Glutamatergic neuron (in vitro differentiated cells): ENCODE measurements at regions not wholly inside any gene's neighbourhood (a gene's known extent, or its start where the extent isn't known, plus 50 kb on each side); places are given as distances from the start of the nearest gene placed in this dataset.

ENCODE experiments used
- DNase-seq: peaks from one replicate; pipeline ENCODE4 v3.0.0; 2022
- H3K27ac Mint-ChIP-seq: one replicate; pipeline ENCODE4 v1.8.0; 2020; ENCODE audit warnings: mild to moderate bottlenecking, mixed read lengths, inconsistent platforms; ENCODE audit not compliant: unreplicated experiment
- H3K27me3 Mint-ChIP-seq: one replicate; pipeline ENCODE4 v1.8.0; 2020; ENCODE audit warnings: mild to moderate bottlenecking, moderate library complexity, mixed read lengths, inconsistent platforms; ENCODE audit not compliant: unreplicated experiment
- H3K36me3 Mint-ChIP-seq: one replicate; pipeline ENCODE4 v1.8.0; 2020; ENCODE audit warnings: mild to moderate bottlenecking, mixed read lengths, inconsistent platforms; ENCODE audit not compliant: unreplicated experiment
- H3K4me1 Mint-ChIP-seq: one replicate; pipeline ENCODE4 v1.8.0; 2020; ENCODE audit warnings: mild to moderate bottlenecking, low read depth, mixed read lengths, inconsistent platforms; ENCODE audit not compliant: unreplicated experiment
- H3K4me3 Mint-ChIP-seq: one replicate; pipeline ENCODE4 v1.8.0; 2020; ENCODE audit warnings: mild to moderate bottlenecking, mixed read lengths, inconsistent platforms; ENCODE audit not compliant: unreplicated experiment
- H3K9me3 Mint-ChIP-seq: one replicate; pipeline ENCODE4 v1.8.0; 2020; ENCODE audit warnings: mild to moderate bottlenecking, moderate library complexity, mixed read lengths, inconsistent platforms; ENCODE audit not compliant: unreplicated experiment
- TF ChIP-seq, protein P1 (sequence below): fragments of 200-600 bp; sonication (generic); IDR thresholded peaks from one replicate; pipeline ENCODE4 v1.5.0; 2021; ENCODE audit not compliant: partially characterized antibody, unreplicated experiment

DNA sequence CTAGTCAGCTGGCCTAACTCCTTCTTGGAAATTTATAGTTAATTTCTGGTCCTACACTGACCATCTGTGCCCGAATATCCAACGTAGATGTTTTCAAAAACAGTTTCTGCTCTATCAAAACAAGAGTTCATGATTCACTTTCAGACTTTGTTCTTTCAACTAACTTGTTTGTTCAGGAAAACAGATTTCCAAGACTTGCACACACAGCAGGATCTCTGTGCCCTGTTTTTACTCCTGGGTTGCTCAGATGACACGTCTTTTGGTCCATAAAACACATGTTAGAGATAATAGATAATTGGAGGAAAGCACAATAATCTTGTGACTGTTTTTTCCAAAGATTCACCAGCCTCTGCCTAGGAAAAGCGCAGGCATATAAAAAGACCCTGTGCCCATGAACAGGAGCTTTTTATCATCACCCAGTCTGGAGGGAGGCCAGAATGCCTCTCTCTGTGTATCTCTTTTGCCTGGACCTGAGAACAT, 218.0 kb downstream of the IRS2 start:
- DNase-seq = no peak
- TF ChIP-seq, protein P1, sequence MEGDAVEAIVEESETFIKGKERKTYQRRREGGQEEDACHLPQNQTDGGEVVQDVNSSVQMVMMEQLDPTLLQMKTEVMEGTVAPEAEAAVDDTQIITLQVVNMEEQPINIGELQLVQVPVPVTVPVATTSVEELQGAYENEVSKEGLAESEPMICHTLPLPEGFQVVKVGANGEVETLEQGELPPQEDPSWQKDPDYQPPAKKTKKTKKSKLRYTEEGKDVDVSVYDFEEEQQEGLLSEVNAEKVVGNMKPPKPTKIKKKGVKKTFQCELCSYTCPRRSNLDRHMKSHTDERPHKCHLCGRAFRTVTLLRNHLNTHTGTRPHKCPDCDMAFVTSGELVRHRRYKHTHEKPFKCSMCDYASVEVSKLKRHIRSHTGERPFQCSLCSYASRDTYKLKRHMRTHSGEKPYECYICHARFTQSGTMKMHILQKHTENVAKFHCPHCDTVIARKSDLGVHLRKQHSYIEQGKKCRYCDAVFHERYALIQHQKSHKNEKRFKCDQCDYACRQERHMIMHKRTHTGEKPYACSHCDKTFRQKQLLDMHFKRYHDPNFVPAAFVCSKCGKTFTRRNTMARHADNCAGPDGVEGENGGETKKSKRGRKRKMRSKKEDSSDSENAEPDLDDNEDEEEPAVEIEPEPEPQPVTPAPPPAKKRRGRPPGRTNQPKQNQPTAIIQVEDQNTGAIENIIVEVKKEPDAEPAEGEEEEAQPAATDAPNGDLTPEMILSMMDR = no peak
- no peaks in the 10 kb centered on the region for H3K9me3 Mint-ChIP-seq
- H3K36me3 Mint-ChIP-seq = no peaks in the 10 kb centered on the region
- no peak overlapping the region for H3K27ac Mint-ChIP-seq
- H3K27me3 Mint-ChIP-seq = peaks cover 4% of the 10 kb centered on the region
- H3K4me3 Mint-ChIP-seq = no peak overlapping the region
- no peaks in the 10 kb centered on the region for H3K4me1 Mint-ChIP-seq

DNA sequence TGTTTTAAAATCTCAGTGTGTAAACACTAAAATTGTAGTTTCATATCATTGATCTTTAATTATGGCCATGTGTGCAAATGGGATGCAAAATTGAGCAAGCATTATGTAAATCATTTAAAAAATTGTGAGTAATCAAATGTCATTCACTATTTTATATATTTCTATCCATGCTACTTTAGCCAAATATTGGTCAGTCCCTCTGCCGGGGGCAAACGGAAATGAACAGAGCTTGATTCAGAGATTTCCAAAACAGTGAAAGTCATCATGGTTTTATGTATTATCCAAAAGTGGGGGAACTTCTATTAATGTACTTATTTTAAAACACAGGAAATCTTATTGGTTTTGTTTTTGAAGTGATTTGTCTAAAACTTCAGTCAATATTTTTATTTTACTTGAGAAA, 219.1 kb downstream of the IRS2 start:
- H3K9me3 Mint-ChIP-seq = no peaks in the 10 kb centered on the region
- H3K27ac Mint-ChIP-seq = no peak overlapping the region
- H3K4me1 Mint-ChIP-seq = no peaks in the 10 kb centered on the region
- no peak for DNase-seq
- no peaks in the 10 kb centered on the region for H3K36me3 Mint-ChIP-seq
- H3K27me3 Mint-ChIP-seq = peaks cover 4% of the 10 kb centered on the region
- H3K4me3 Mint-ChIP-seq = no peak overlapping the region
- TF ChIP-seq, protein P1 = no peak

DNA sequence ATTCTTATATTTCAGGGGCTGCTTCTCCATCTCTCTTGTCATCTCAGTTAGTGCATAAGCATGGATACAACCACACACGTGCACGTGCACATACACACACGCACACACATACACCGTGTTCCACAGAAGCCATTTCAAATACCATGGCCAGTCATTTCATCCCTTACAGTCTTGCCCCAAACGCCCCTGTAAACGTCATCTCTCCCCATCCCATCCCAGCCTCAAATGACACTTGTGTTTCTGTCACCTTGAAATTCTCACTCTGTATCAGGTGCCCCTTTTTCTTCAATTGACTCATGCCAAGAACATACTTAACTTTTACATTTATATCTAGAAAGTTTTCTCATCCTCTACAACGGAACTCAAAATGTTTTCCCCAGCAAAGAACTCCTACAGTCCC, 220.5 kb downstream of the IRS2 start:
- no peaks in the 10 kb centered on the region for H3K36me3 Mint-ChIP-seq
- H3K27ac Mint-ChIP-seq = no peak overlapping the region
- no peak for DNase-seq
- H3K4me1 Mint-ChIP-seq = no peaks in the 10 kb centered on the region
- TF ChIP-seq, protein P1 = no peak
- H3K9me3 Mint-ChIP-seq = no peaks in the 10 kb centered on the region
- peaks cover 4% of the 10 kb centered on the region for H3K27me3 Mint-ChIP-seq
- no peak overlapping the region for H3K4me3 Mint-ChIP-seq

DNA sequence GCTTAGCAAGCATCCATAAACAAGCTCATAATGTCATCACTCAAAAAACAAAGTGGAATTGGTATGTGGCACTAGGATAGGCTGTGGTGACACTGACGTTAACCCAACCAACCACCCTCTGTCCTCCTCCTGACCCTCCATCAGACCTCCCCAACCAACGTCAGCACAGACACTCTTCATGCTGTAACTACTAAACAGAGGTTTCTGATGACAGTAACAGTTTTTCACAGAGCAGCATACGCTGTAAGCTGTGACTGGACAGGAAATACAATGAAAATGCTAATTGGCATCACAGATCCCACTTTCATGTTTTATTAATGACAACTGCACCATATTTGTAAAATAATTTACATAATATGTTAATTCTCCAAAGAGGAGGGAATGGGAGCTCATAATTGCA, 238.0 kb downstream of the IRS2 start:
- Mint-ChIP-seq H3K36me3 (no peaks in the 10 kb centered on the region), H3K27me3 (no peaks in the 10 kb centered on the region), H3K27ac (peak overlapping the region; percentile 35), H3K4me3 (no peak overlapping the region), H3K4me1 (peaks cover 23% of the 10 kb centered on the region), H3K9me3 (no peaks in the 10 kb centered on the region)
- TF ChIP-seq, protein P1 = no peak
- DNase-seq = no peak

DNA sequence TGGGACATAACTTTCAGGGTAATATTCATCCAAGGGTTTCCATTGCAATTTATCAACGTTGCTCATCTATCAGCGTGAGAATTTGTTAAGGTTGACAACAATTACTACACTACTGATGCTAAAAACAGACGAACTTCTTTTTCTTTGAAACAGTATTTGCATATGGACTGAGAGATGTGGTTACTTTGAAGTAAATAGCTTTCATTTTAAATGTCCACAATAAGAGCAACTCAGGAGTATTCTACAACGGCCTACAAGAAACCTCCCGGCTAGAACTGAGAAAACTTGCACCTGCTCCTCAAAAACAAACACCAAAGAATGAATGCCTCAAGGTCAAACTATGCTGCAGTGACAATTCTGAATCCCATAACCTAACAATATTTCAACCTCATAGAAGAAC, 238.4 kb downstream of the IRS2 start:
- H3K4me1 Mint-ChIP-seq = peaks cover 23% of the 10 kb centered on the region
- no peaks in the 10 kb centered on the region for H3K27me3 Mint-ChIP-seq

More for the DNA sequence above, 238.4 kb downstream of the IRS2 start:
- H3K4me3 Mint-ChIP-seq = no peak overlapping the region
- H3K36me3 Mint-ChIP-seq = peaks cover 3% of the 10 kb centered on the region
- TF ChIP-seq, protein P1 = no peak
- DNase-seq = no peak
- no peaks in the 10 kb centered on the region for H3K9me3 Mint-ChIP-seq
- no peak overlapping the region for H3K27ac Mint-ChIP-seq
